ENCODE measurements at regions not wholly inside any gene's neighbourhood (a gene's known extent, or its start where the extent isn't known, plus 50 kb on each side); places are given as distances from the start of the nearest gene placed in this dataset.

DNA sequence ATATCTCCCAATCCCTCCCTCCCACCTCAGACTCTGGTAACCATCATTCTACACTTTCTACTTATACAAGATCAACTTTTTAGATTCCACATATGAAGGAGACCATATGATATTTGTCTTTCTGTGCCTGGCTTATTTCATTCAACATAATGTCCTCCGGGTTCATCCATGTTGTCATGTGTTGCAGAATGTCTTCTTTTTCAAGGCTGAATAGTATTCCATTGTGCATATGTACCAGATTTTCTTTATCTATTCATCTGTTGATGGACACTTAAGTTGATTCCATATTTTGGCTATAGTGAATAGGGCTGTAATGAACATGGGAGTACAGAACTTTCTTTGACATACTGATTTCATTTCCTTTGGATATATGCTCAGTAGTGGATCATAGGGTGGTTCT lies 78.9 kb upstream of the MAP1B start:
- no peak for DNase-seq (ENCODE audit: low read depth)
- TF ChIP-seq, protein P1, sequence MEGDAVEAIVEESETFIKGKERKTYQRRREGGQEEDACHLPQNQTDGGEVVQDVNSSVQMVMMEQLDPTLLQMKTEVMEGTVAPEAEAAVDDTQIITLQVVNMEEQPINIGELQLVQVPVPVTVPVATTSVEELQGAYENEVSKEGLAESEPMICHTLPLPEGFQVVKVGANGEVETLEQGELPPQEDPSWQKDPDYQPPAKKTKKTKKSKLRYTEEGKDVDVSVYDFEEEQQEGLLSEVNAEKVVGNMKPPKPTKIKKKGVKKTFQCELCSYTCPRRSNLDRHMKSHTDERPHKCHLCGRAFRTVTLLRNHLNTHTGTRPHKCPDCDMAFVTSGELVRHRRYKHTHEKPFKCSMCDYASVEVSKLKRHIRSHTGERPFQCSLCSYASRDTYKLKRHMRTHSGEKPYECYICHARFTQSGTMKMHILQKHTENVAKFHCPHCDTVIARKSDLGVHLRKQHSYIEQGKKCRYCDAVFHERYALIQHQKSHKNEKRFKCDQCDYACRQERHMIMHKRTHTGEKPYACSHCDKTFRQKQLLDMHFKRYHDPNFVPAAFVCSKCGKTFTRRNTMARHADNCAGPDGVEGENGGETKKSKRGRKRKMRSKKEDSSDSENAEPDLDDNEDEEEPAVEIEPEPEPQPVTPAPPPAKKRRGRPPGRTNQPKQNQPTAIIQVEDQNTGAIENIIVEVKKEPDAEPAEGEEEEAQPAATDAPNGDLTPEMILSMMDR (IDR thresholded peaks at IDR 0.05; ENCODE audit: insufficient read depth, low read depth, low read length) = no peak
- H3K4me3 ChIP-seq (ENCODE audit: low read depth, low read length) = no peak overlapping the region

DNA sequence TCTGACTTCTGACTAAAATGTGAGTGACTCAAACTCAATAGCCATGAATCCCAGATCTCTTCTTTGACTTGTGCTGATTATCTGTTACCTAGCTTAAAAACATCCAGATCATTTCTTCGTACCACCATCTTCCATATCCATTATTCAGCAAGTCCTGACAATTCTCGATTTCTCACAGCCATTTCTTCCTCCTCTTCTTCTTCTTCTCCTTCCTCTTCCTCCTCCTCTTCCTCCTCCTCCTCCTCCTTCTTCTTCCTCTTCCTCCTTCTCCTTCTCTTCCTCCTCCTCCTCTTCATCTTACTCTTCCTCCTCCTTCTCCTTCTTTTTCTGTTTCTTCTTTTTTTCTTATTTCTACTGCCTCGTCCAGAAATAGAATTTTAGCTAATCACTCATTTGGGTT lies 77.0 kb upstream of the MAP1B start:
- DNase-seq (ENCODE audit: low read depth) = no peak
- TF ChIP-seq, protein P1 (IDR thresholded peaks at IDR 0.05; ENCODE audit: insufficient read depth, low read depth, low read length) = no peak
- no peak overlapping the region for H3K4me3 ChIP-seq (ENCODE audit: low read depth, low read length)

DNA sequence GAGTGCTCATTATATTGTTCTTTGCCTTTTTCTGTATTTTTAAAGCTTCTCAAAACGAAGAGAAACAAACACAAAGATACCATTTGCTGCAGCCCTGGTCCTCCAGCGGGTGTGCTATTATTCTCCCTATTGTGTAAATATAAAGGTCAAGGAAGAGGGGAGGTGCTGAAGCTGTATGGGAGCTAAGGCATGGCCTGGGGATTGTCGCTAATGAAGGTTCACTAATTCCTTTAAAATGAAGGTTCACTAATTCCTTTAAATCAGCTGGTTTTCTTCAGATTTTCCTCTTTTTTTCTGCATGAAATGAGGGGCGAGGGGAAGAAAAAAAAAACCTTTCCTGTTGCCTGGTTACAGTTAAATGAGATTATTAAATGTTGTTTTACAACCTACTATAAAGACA lies 74.5 kb upstream of the MAP1B start:
- H3K4me3 ChIP-seq (ENCODE audit: low read depth, low read length) = no peak overlapping the region
- no peak for DNase-seq (ENCODE audit: low read depth)
- TF ChIP-seq, protein P1 (IDR thresholded peaks at IDR 0.05; ENCODE audit: insufficient read depth, low read depth, low read length) = no peak

DNA sequence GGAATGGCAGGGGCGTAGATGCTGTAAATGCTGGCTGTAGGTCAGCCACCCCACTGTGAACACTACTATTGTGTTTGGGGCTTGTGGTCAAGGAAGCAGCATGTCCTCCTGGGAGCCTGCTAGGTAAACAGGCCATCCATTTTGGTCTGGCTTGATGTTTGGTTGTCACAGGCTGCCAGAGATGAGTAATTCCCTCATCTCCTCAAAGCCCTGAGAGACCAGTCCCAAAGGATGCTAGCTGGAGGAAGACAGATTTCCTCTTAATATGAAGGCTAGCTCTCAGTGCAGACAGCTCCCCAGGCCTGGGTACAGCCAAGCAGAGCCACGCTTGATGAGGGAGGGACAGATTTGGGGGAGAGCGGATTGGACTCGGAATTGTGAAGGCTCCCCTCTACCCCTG lies 72.5 kb upstream of the MAP1B start:
- TF ChIP-seq, protein P1 (IDR thresholded peaks at IDR 0.05; ENCODE audit: insufficient read depth, low read depth, low read length) = no peak
- DNase-seq (ENCODE audit: low read depth) = no peak
- no peak overlapping the region for H3K4me3 ChIP-seq (ENCODE audit: low read depth, low read length)

DNA sequence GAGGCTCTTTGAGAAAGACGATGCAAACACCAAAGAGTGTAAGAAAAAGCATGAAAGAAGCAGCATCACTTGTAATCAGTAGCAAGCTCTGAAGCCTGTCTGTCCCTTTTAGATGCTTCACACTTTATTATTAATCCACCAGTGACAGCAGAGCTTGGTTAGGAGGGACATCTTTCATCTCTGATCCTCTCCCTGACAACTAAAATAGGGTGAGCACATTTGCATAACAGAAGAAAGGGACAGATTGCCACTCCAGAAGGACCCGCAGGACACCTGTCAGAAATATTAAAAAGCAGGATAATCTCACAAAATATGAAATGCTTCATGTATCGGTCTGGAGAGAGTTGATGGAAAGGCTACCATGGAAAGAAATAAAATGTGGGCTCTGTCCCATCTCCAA lies 71.4 kb upstream of the MAP1B start:
- H3K4me3 ChIP-seq (ENCODE audit: low read depth, low read length) = no peak overlapping the region
- no peak for DNase-seq (ENCODE audit: low read depth)
- TF ChIP-seq, protein P1 (IDR thresholded peaks at IDR 0.05; ENCODE audit: insufficient read depth, low read depth, low read length) = no peak

DNA sequence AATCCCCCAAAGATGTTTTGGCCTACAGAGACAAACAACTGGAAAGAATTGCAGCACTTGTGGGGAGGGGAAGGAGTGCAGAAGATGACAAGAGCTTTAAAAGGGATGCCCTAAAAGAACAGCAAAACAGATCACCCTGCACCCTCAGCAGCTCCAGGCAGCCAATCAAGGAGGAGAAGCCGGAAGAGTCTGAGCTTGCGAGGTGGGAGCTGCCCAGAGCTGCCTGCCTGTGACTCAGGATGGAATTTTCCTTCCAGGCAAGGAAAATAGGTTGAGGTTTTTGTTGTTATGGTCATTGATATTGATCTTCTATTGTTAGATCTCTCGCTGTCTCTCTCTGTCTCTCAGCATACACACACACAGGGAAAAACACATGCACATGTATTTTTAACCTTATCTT lies 70.3 kb upstream of the MAP1B start:
- TF ChIP-seq, protein P1 (IDR thresholded peaks at IDR 0.05; ENCODE audit: insufficient read depth, low read depth, low read length) = no peak
- peak; percentile 24 for DNase-seq (ENCODE audit: low read depth)

DNA sequence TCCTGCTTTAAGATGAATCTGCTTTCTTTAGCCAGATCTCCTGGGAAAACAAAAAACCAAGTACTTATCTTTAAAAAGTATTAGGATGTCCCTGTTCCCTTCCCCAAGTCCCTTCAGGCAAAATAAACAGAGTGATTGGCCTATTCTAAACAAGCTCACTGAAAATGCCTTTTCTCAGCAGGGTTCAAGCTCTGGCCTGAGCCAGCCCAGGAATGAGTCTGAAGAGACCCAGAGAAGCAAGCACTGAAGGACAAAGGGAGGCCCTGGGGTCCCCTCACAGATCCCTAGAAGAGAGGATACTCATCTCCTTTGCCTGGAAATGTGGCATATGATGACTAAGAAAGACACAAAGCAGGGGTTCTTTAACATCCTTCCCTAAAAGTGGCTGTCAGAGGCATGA lies 66.8 kb upstream of the MAP1B start:
- H3K4me3 ChIP-seq (ENCODE audit: low read depth, low read length) = no peak overlapping the region
- no peak for DNase-seq (ENCODE audit: low read depth)
- TF ChIP-seq, protein P1 (IDR thresholded peaks at IDR 0.05; ENCODE audit: insufficient read depth, low read depth, low read length) = no peak

More for the DNA sequence above, 70.3 kb upstream of the MAP1B start:
- H3K4me3 ChIP-seq (ENCODE audit: low read depth, low read length) = no peak overlapping the region
